ENCODE measurements at regions not wholly inside any gene's neighbourhood (a gene's known extent, or its start where the extent isn't known, plus 50 kb on each side); places are given as distances from the start of the nearest gene placed in this dataset.

- H3K9ac ChIP-seq (ENCODE audit: low read length) = no peak overlapping the region
- no TSS peak for BruUV-seq (replicated peaks)
- H4K20me1 ChIP-seq (ENCODE audit: insufficient read depth) = no peaks in the 10 kb centered on the region
- H3K4me1 ChIP-seq (ENCODE audit: control insufficient read depth in 1 of 2, insufficient read depth in 2 of 2, low read length in 2 of 2) = no peaks in the 10 kb centered on the region
- 0 out of 4 replicates have a peak, but pooled peaks cover 0 to 4% of the 10 kb centered on the region in 2 experiments for H3K9me3 ChIP-seq (ENCODE audit: control insufficient read depth in 1 of 2, insufficient read depth in 1 of 2, low read depth in 1 of 2, low read length in 2 of 2)
- no peaks in the 10 kb centered on the region for H3K36me3 ChIP-seq (ENCODE audit: control insufficient read depth in 1 of 2, insufficient read depth in 2 of 2, low read length in 2 of 2)
- intact Hi-C loops (cut with micrococcal nuclease) = no loop called here
- DNase-seq (ENCODE audit: low read depth, low spot score) (no peak), ATAC-seq (no peak)
- H2AFZ ChIP-seq (ENCODE audit: low read depth, low read length, poor library complexity, severe bottlenecking) = no peak overlapping the region
- H3K27me3 ChIP-seq (ENCODE audit: insufficient read depth, low read length) = no peaks in the 10 kb centered on the region
- H3K4me2 ChIP-seq (ENCODE audit: low read length) = no peak overlapping the region
- POLR2A ChIA-PET = no interaction called here
- CTCF ChIA-PET = no interaction called here
- no peak for TF ChIP-seq ELF1 (IDR thresholded peaks at IDR 0.05; ENCODE audit: borderline replicate concordance, low read depth)
- TF ChIP-seq CEBPB (IDR thresholded peaks at IDR 0.05; ENCODE audit: low read depth) = no peak
- no peak for TF ChIP-seq ZFX (IDR thresholded peaks at IDR 0.05)
- TF ChIP-seq JUND (IDR thresholded peaks at IDR 0.05) = no peak
- no peak for TF ChIP-seq POLR2A (IDR thresholded peaks at IDR 0.05; ENCODE audit: borderline replicate concordance, extremely low read depth, insufficient read depth, insufficient read length)
- TF ChIP-seq SRF (IDR thresholded peaks at IDR 0.05; ENCODE audit: low read depth) = no peak
- no peak for TF ChIP-seq MAX (IDR thresholded peaks at IDR 0.05)
- no peak for TF ChIP-seq EZH2phosphoT487 (IDR thresholded peaks at IDR 0.05; ENCODE audit: borderline replicate concordance)
- no peak for TF ChIP-seq EGR1 (IDR thresholded peaks at IDR 0.05; ENCODE audit: low read depth)
- TF ChIP-seq SP1 (IDR thresholded peaks at IDR 0.05; ENCODE audit: low read depth) = no peak
- no peaks in the 10 kb centered on the region for H3K9me2 ChIP-seq (ENCODE audit: insufficient read depth)
- RAD21 ChIA-PET (ENCODE audit: low non-redundant PET in 1 of 2, low total read pairs in 2 of 2, uncharacterized antibody in 2 of 2, unreplicated experiment in 2 of 2) = no interaction called here
- no peak overlapping the region for H3K27ac ChIP-seq (ENCODE audit: low read depth, low read length)
- no peaks in the 10 kb centered on the region for H3K79me2 ChIP-seq (ENCODE audit: insufficient read depth, low read length)
- H3K4me3 ChIP-seq (replicated peaks in 1 of 2; ENCODE audit: low read depth in 1 of 2, low read length in 2 of 2) = no peak overlapping the region
Measured at GRCh38 chr3:31125413-31126020, 231.1 kb upstream of the GADL1 start.

GRCh38 chr3:31129241-31129640 is 234.8 kb upstream of the GADL1 start:
- H3K27me3 ChIP-seq (ENCODE audit: insufficient read depth, low read length) = no peaks in the 10 kb centered on the region
- ATAC-seq (no peak), DNase-seq (ENCODE audit: low read depth, low spot score) (no peak)
- H2AFZ ChIP-seq (ENCODE audit: low read depth, low read length, poor library complexity, severe bottlenecking) = no peak overlapping the region
- H3K36me3 ChIP-seq (ENCODE audit: control insufficient read depth in 1 of 2, insufficient read depth in 2 of 2, low read length in 2 of 2) = no peaks in the 10 kb centered on the region
- H4K20me1 ChIP-seq (ENCODE audit: insufficient read depth) = no peaks in the 10 kb centered on the region
- H3K4me3 ChIP-seq (replicated peaks in 1 of 2; ENCODE audit: low read depth in 1 of 2, low read length in 2 of 2) = no peak overlapping the region
- no TSS peak for BruUV-seq (replicated peaks)
- POLR2A ChIA-PET = no interaction called here
- intact Hi-C loops (cut with micrococcal nuclease) = no loop called here
- no peak overlapping the region for H3K9ac ChIP-seq (ENCODE audit: low read length)
- H3K9me3 ChIP-seq (ENCODE audit: control insufficient read depth in 1 of 2, insufficient read depth in 1 of 2, low read depth in 1 of 2, low read length in 2 of 2) = 0 out of 4 replicates have a peak, but pooled peaks cover 0 to 3% of the 10 kb centered on the region in 2 experiments
- no peaks in the 10 kb centered on the region for H3K9me2 ChIP-seq (ENCODE audit: insufficient read depth)
- H3K4me2 ChIP-seq (ENCODE audit: low read length) = no peak overlapping the region
- no peaks in the 10 kb centered on the region for H3K79me2 ChIP-seq (ENCODE audit: insufficient read depth, low read length)
- CTCF ChIA-PET = interaction anchor here (0.6 to 1.5 kb wide), 2 partner anchors 348 to 1116 kb away, joined by 3 read pairs; no protein-coding TSS in a partner anchor
- H3K4me1 ChIP-seq (ENCODE audit: control insufficient read depth in 1 of 2, insufficient read depth in 2 of 2, low read length in 2 of 2) = no peaks in the 10 kb centered on the region
- no peak overlapping the region for H3K27ac ChIP-seq (ENCODE audit: low read depth, low read length)
- RAD21 ChIA-PET (ENCODE audit: low non-redundant PET in 1 of 2, low total read pairs in 2 of 2, uncharacterized antibody in 2 of 2, unreplicated experiment in 2 of 2) = no interaction called here
- TF ChIP-seq FOSL1 (IDR thresholded peaks at IDR 0.05; ENCODE audit: low read depth) (no peak), RAD21 (IDR thresholded peaks at IDR 0.05; ENCODE audit: low read depth) (no peak), CEBPB (IDR thresholded peaks at IDR 0.05; ENCODE audit: low read depth) (no peak), JUND (IDR thresholded peaks at IDR 0.05) (no peak), REST (IDR thresholded peaks at IDR 0.05; ENCODE audit: low read depth) (no peak), MAX (IDR thresholded peaks at IDR 0.05) (no peak), ZBTB33 (IDR thresholded peaks at IDR 0.05; ENCODE audit: extremely low read depth, insufficient replicate concordance, low read length) (no peak), ZNF274 (IDR thresholded peaks at IDR 0.05; ENCODE audit: low read depth, low read length) (no peak)

Data from HCT116 (cell line).